Liver (tissue), 8 donors: ENCODE measurements at regions not wholly inside any gene's neighbourhood (a gene's known extent, or its start where the extent isn't known, plus 50 kb on each side); places are given as distances from the start of the nearest gene placed in this dataset.

ENCODE experiments used
- DNase-seq: peaks from one replicate; pipeline ENCODE4 v3.0.0-alpha.2; 2017; ENCODE audit warnings: low spot score
- H3K27ac ChIP-seq, 2 donors: one replicate each; pipeline ENCODE4 v1.7.0; 2013; ENCODE audit warnings: inconsistent platforms in 2 of 2, low read length in 2 of 2, control low read depth in 1 of 2, low read depth in 1 of 2, mild to moderate bottlenecking in 1 of 2
- H3K27me3 ChIP-seq, 4 donors: one replicate each; pipeline versions ENCODE4 v1.6.1 to v1.7.0; 2013; ENCODE audit warnings: low read length in 3 of 4, inconsistent platforms in 1 of 4, mild to moderate bottlenecking in 1 of 4, moderate library complexity in 1 of 4; ENCODE audit not compliant: control insufficient read depth in 4 of 4, insufficient read depth in 4 of 4
- H3K36me3 ChIP-seq, 4 donors: one replicate each; pipeline versions ENCODE4 v1.6.1 to v1.7.0; 2013; ENCODE audit warnings: low read length in 3 of 4, mild to moderate bottlenecking in 3 of 4, low read depth in 1 of 4, moderate library complexity in 1 of 4; ENCODE audit not compliant: control insufficient read depth in 4 of 4, insufficient read depth in 3 of 4
- H3K4me1 ChIP-seq, 4 donors: one replicate each; pipeline versions ENCODE4 v1.6.1 to v1.7.0; 2013; ENCODE audit warnings: low read length in 3 of 4, mild to moderate bottlenecking in 3 of 4, moderate library complexity in 1 of 4; ENCODE audit not compliant: control insufficient read depth in 4 of 4, insufficient read depth in 4 of 4
- H3K4me3 ChIP-seq, 3 donors: one replicate each; pipeline versions ENCODE4 v1.6.1 to v1.7.0; 2013; ENCODE audit warnings: low read length in 3 of 3, control low read depth in 1 of 3, low read depth in 1 of 3, mild to moderate bottlenecking in 1 of 3
- H3K9ac ChIP-seq, 2 donors: one replicate each; pipeline ENCODE4 v1.7.0; 2013; ENCODE audit warnings: low read length in 2 of 2, mild to moderate bottlenecking in 2 of 2, moderate library complexity in 2 of 2, control low read depth in 1 of 2, low read depth in 1 of 2
- H3K9me3 ChIP-seq, 4 donors: one replicate each; pipeline versions ENCODE4 v1.6.1 to v1.7.0; 2013; ENCODE audit warnings: low read length in 3 of 4; ENCODE audit not compliant: control insufficient read depth in 4 of 4
- ATF3 ChIP-seq: IDR thresholded peaks from 2 replicates; pipeline ENCODE4 v1.6.1; 2016; ENCODE audit warnings: antibody characterized with exemption
- CTCF ChIP-seq: fragments of 150-350 bp; IDR thresholded peaks from 2 replicates; pipeline ENCODE4 v1.5.1; 2017; ENCODE audit warnings: improper control_type of control experiment, low read depth, low read length; ENCODE audit not compliant: missing input control
- EGR1 ChIP-seq, 2 donors: IDR thresholded peaks; 2 replicates each; pipeline ENCODE4 v1.6.1; 2016 to 2018; ENCODE audit warnings: antibody characterized with exemption in 2 of 2, low read depth in 2 of 2
- FOXA1 ChIP-seq: IDR thresholded peaks from 2 replicates; pipeline ENCODE4 v1.6.1; 2016; ENCODE audit warnings: antibody characterized with exemption
- FOXA2 ChIP-seq: IDR thresholded peaks from 2 replicates; pipeline ENCODE4 v1.6.1; 2016; ENCODE audit warnings: antibody characterized with exemption
- GABPA ChIP-seq, 2 donors: IDR thresholded peaks in 1 of 2; conservative IDR thresholded peaks in 1 of 2; 2 replicates each; pipeline ENCODE4 v1.6.1; 2016; ENCODE audit warnings: antibody characterized with exemption in 2 of 2, mild to moderate bottlenecking in 1 of 2, moderate library complexity in 1 of 2
- HNF4A ChIP-seq, 2 donors: conservative IDR thresholded peaks; 2 replicates each; pipeline ENCODE4 v1.6.1; 2016; ENCODE audit warnings: antibody characterized with exemption in 2 of 2, mild to moderate bottlenecking in 2 of 2
- HNF4G ChIP-seq: IDR thresholded peaks from 2 replicates; pipeline ENCODE4 v1.6.1; 2016; ENCODE audit warnings: antibody characterized with exemption
- JUND ChIP-seq, 2 donors: IDR thresholded peaks; 2 replicates each; pipeline ENCODE4 v1.6.1; 2016; ENCODE audit warnings: antibody characterized with exemption in 2 of 2
- MAX ChIP-seq: IDR thresholded peaks from 2 replicates; pipeline ENCODE4 v1.6.1; 2016; ENCODE audit warnings: antibody characterized with exemption
- NR2F2 ChIP-seq: IDR thresholded peaks from 2 replicates; pipeline ENCODE4 v1.6.1; 2016; ENCODE audit warnings: antibody characterized with exemption
- RAD21 ChIP-seq, 2 donors: IDR thresholded peaks; 2 replicates each; pipeline ENCODE4 v1.6.1; 2016; ENCODE audit warnings: antibody characterized with exemption in 2 of 2, mild to moderate bottlenecking in 2 of 2
- RXRA ChIP-seq, 2 donors: IDR thresholded peaks; 2 replicates each; pipeline ENCODE4 v1.6.1; 2017 to 2018; ENCODE audit warnings: antibody characterized with exemption in 2 of 2, mild to moderate bottlenecking in 1 of 2
- SP1 ChIP-seq: IDR thresholded peaks from 2 replicates; pipeline ENCODE4 v1.6.1; 2018; ENCODE audit warnings: antibody characterized with exemption, mild to moderate bottlenecking
- TAF1 ChIP-seq: conservative IDR thresholded peaks from 2 replicates; pipeline ENCODE4 v1.6.1; 2016; ENCODE audit warnings: antibody characterized with exemption, mild to moderate bottlenecking
- YY1 ChIP-seq: IDR thresholded peaks from 2 replicates; pipeline ENCODE4 v1.6.1; 2016; ENCODE audit warnings: antibody characterized with exemption, mild to moderate bottlenecking
- ZBTB33 ChIP-seq: IDR thresholded peaks from 2 replicates; pipeline ENCODE4 v1.6.1; 2016; ENCODE audit warnings: antibody characterized with exemption
- WGBS: extraction: QIAGEN DNeasy Blood & Tissue Kit; methylation state at CpG from one replicate; pipeline ENCODE4 v1.1.7; 2013; 5-methylcytosine and 5-hydroxymethylcytosine counted together
- donor health status: healthy.
- donor health status: healthy.
- donor health status: healthy.
- donor health status: healthy.
- donor health status: healthy.

GRCh38 chr13:30849611-30850010, 56.5 kb upstream of the MEDAG start:
- no peaks in the 10 kb centered on the region for H3K9me3 ChIP-seq
- WGBS, result 59% methylated on average over 4 of the region's 4 CpGs

GRCh38 chr13:30850204-30850866, 55.7 kb upstream of the MEDAG start:
- TF ChIP-seq ATF3, result no peak
- no peak for TF ChIP-seq ZBTB33
- no peak for TF ChIP-seq GABPA (IDR thresholded peaks at IDR 0.05 in 1 of 2, conservative IDR thresholded peaks at IDR 0.05 in 1 of 2)
- TF ChIP-seq CTCF, result no peak
- TF ChIP-seq SP1, result no peak
- no peak for TF ChIP-seq JUND (IDR thresholded peaks at IDR 0.05)
- TF ChIP-seq EGR1 (IDR thresholded peaks at IDR 0.05; ENCODE audit: low read depth in 2 of 2), result no peak
- TF ChIP-seq RXRA (IDR thresholded peaks at IDR 0.05), result no peak
- TF ChIP-seq HNF4G, result no peak
- TF ChIP-seq MAX, result no peak
- no peak for TF ChIP-seq FOXA1
- TF ChIP-seq HNF4A (conservative IDR thresholded peaks at IDR 0.05), result no peak
- TF ChIP-seq YY1, result no peak
- TF ChIP-seq RAD21 (IDR thresholded peaks at IDR 0.05), result no peak
- no peak for TF ChIP-seq TAF1
- TF ChIP-seq FOXA2, result no peak
- Histone ChIP-seq H3K9me3 (no peaks in the 10 kb centered on the region), H3K4me1 (no peaks in the 10 kb centered on the region), H3K36me3 (no peaks in the 10 kb centered on the region), H3K27ac (no peak overlapping the region), H3K27me3 (no peaks in the 10 kb centered on the region), H3K4me3 (no peak overlapping the region), H3K9ac (no peak overlapping the region)
- DNase-seq, result no peak
- WGBS, result 85% methylated on average over 2 of the region's 2 CpGs

More at GRCh38 chr13:30849611-30850010, 56.5 kb upstream of the MEDAG start:
- H3K4me1 ChIP-seq, result no peaks in the 10 kb centered on the region
- H3K27ac ChIP-seq, result no peak overlapping the region
- TF ChIP-seq NR2F2, result no peak
- TF ChIP-seq EGR1 (IDR thresholded peaks at IDR 0.05; ENCODE audit: low read depth in 2 of 2), result no peak
- no peaks in the 10 kb centered on the region for H3K36me3 ChIP-seq
- no peak overlapping the region for H3K9ac ChIP-seq
- no peaks in the 10 kb centered on the region for H3K27me3 ChIP-seq
- no peak for DNase-seq
- H3K4me3 ChIP-seq, result no peak overlapping the region
